AG04449 (cell line): ENCODE measurements at regions not wholly inside any gene's neighbourhood (a gene's known extent, or its start where the extent isn't known, plus 50 kb on each side); places are given as distances from the start of the nearest gene placed in this dataset.

Experiments used
- CTCF ChIA-PET: fragments of 350-600 bp; formaldehyde crosslinking; extraction: SDS; loops from one replicate; lab custom pipeline; 2021; ENCODE audit warnings: antibody characterized with exemption; lab: Yijun Ruan, JAX
- POLR2A ChIA-PET: fragments of 400-600, 350-600 bp; formaldehyde crosslinking; extraction: SDS; loops from one replicate; lab custom pipeline; 2020; ENCODE audit warnings: antibody characterized with exemption, inconsistent platforms; lab: Yijun Ruan, JAX
- DNase-seq: peaks from one replicate; pipeline ENCODE4 v3.0.0-alpha.2; 2010; ENCODE audit warnings: low read depth, low spot score
- H3K4me3 ChIP-seq: 2 replicates; pipeline ENCODE4 v1.5.1; 2011; ENCODE audit warnings: low read depth, mild to moderate bottlenecking, control low read depth, low read length
- TF ChIP-seq, protein P1 (sequence below): IDR thresholded peaks from one replicate; pipeline ENCODE4 v1.5.1; 2011; ENCODE audit warnings: mild to moderate bottlenecking, moderate library complexity, low read length, control low read depth, inconsistent platforms; ENCODE audit not compliant: insufficient read depth; ENCODE audit errors: missing control alignments

GRCh38 chr2:67845621-67846369 lies 217.0 kb downstream of the C1D start:
- ChIA-PET CTCF (interaction anchor here (0.7 to 3.8 kb wide), 49 partner anchors 9 to 1422 kb away, joined by 3 to 39 read pairs (median 4); no protein-coding TSS in a partner anchor), POLR2A (interaction anchor here (0.6 kb wide), 1 partner anchor 1410 kb away, joined by 4 read pairs; no protein-coding TSS in a partner anchor)
- no peak overlapping the region for H3K4me3 ChIP-seq
- no peak for DNase-seq
- TF ChIP-seq, protein P1, sequence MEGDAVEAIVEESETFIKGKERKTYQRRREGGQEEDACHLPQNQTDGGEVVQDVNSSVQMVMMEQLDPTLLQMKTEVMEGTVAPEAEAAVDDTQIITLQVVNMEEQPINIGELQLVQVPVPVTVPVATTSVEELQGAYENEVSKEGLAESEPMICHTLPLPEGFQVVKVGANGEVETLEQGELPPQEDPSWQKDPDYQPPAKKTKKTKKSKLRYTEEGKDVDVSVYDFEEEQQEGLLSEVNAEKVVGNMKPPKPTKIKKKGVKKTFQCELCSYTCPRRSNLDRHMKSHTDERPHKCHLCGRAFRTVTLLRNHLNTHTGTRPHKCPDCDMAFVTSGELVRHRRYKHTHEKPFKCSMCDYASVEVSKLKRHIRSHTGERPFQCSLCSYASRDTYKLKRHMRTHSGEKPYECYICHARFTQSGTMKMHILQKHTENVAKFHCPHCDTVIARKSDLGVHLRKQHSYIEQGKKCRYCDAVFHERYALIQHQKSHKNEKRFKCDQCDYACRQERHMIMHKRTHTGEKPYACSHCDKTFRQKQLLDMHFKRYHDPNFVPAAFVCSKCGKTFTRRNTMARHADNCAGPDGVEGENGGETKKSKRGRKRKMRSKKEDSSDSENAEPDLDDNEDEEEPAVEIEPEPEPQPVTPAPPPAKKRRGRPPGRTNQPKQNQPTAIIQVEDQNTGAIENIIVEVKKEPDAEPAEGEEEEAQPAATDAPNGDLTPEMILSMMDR, result no peak

GRCh38 chr2:67846370-67847070 lies 216.3 kb downstream of the C1D start:
- CTCF ChIA-PET, result interaction anchor here (0.7 to 3.8 kb wide), 45 partner anchors 8 to 1418 kb away, joined by 3 to 39 read pairs (median 4); no protein-coding TSS in a partner anchor
- POLR2A ChIA-PET, result interaction anchor here (0.6 kb wide), 1 partner anchor 1411 kb away, joined by 4 read pairs; no protein-coding TSS in a partner anchor
- DNase-seq, result peak; percentile 84
- peak overlapping the region; percentile 30; the same call in 1 of the 2 replicates for H3K4me3 ChIP-seq
- TF ChIP-seq, protein P1, result peak; percentile 58

DNA sequence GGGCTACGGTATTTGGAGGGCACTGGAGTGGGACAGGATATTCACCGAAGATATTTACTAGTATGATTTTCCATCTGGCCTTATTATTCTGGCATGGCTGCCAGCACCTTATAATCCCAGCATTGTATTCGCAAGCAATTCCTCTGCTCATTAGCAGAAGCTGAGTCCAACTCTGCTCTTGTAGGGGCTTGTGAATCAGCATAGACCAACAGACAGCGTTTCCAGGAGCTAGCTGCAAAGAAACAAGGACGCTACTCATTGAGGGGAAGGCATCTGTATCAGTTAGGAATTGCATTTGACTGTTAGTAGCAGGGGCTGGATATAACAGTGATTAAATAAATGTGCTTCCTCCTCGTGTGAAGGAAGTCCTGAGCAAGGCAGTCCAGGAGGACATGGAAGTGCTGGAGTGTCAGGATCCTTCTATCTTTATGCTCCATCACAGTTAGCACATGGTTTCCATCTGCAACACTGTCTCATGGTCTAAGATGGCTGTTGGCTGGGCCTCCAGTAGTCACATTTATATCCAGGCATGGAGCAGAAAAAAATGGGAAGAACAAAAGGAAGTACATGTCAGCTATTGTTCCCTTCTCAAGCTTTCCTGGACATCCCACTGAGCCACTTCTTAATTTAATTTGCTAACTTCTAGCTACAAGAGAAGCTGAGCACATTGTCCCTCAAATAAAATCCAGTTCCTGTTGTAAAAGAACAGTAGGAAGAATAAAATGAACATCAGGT lies 214.1 kb downstream of the C1D start:
- no peak overlapping the region for H3K4me3 ChIP-seq
- CTCF ChIA-PET, result interaction anchor here (0.7 to 2.7 kb wide), 5 partner anchors 10 to 183 kb away, joined by 3 to 11 read pairs (median 3); no protein-coding TSS in a partner anchor
- TF ChIP-seq, protein P1, result no peak
- no peak for DNase-seq
- POLR2A ChIA-PET, result no interaction called here

DNA sequence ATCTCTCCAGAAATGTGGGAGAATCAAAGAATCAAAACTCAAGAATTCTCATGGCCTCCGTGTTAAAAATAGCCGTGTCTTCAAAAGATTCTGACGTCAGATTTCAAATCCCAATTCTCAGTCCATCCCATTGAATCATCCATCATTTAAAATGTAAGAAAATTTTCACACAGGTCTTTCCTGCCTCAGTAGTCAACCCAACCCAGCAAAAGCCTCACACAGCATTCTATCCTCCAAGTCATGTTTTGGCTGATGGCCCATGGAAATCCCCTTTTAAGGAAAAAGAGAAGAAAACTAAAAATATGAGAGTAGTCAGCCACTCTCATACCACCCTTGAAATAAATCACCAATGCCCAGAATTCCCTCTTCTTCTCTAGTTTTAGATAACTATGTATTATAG lies 211.8 kb downstream of the C1D start:
- DNase-seq, result no peak
- ChIA-PET CTCF (interaction anchor here (4.0 kb wide), 1 partner anchor 180 kb away, joined by 16 read pairs; no protein-coding TSS in a partner anchor), POLR2A (no interaction called here)
- H3K4me3 ChIP-seq, result no peak overlapping the region
- TF ChIP-seq, protein P1, result no peak

- CTCF ChIA-PET, result interaction anchor here (0.7 to 4.0 kb wide), 4 partner anchors 18 to 179 kb away, joined by 3 to 16 read pairs (median 3); no protein-coding TSS in a partner anchor
- no peak overlapping the region for H3K4me3 ChIP-seq
- TF ChIP-seq, protein P1, result no peak
- DNase-seq, result no peak
- POLR2A ChIA-PET, result no interaction called here
These were observed 210.6 kb downstream of the C1D start for GRCh38 chr2:67851956-67852824.
